CD14-positive monocyte (primary cell): ENCODE measurements at regions not wholly inside any gene's neighbourhood (a gene's known extent, or its start where the extent isn't known, plus 50 kb on each side); places are given as distances from the start of the nearest gene placed in this dataset.

Source experiments
- DNase-seq, 3 donors: peaks; one replicate each; pipeline ENCODE4 v3.0.0-alpha.2; 2011 to 2022
- H2AFZ ChIP-seq: 2 replicates; pipeline ENCODE4 v1.6.0; 2012; ENCODE audit warnings: mild to moderate bottlenecking, low read depth, low read length, inconsistent platforms; ENCODE audit not compliant: insufficient read depth, poor library complexity, severe bottlenecking
- H3K27ac ChIP-seq, 2 donors: 1 replicate in 1 of 2; 2 replicates in 1 of 2; pipeline ENCODE4 v1.5.1; 2012 to 2013; ENCODE audit warnings: low read length in 2 of 2, control low read depth in 1 of 2, inconsistent platforms in 1 of 2, low read depth in 1 of 2, mild to moderate bottlenecking in 1 of 2
- H3K27me3 ChIP-seq, 2 donors: one replicate each; pipeline versions ENCODE4 v1.6.0 to v1.6.1; 2011 to 2013; ENCODE audit warnings: low read length in 2 of 2; ENCODE audit not compliant: control insufficient read depth in 2 of 2, insufficient read depth in 2 of 2
- H3K36me3 ChIP-seq, 2 donors: replicated peaks in 1 of 2; 1 replicate in 1 of 2; 2 replicates in 1 of 2; pipeline versions ENCODE4 v1.5.1 to v1.6.1; 2012 to 2013; ENCODE audit warnings: low read length in 2 of 2, control low read depth in 1 of 2, inconsistent platforms in 1 of 2, mild to moderate bottlenecking in 1 of 2; ENCODE audit not compliant: insufficient read depth in 2 of 2, control insufficient read depth in 1 of 2
- H3K4me1 ChIP-seq, 2 donors: 1 replicate in 1 of 2; 2 replicates in 1 of 2; pipeline versions ENCODE4 v1.5.1 to v1.6.1; 2012 to 2013; ENCODE audit warnings: low read length in 2 of 2, control low read depth in 1 of 2, inconsistent platforms in 1 of 2, mild to moderate bottlenecking in 1 of 2, moderate library complexity in 1 of 2; ENCODE audit not compliant: insufficient read depth in 2 of 2, control insufficient read depth in 1 of 2
- H3K4me2 ChIP-seq: replicated peaks from 2 replicates; pipeline ENCODE3; 2012; ENCODE audit warnings: low read length, moderate library complexity, mild to moderate bottlenecking; ENCODE audit not compliant: poor library complexity, severe bottlenecking; ENCODE audit errors: extremely low read depth
- H3K4me3 ChIP-seq, 3 experiments: fragments of 200-600 bp in 1 of 3; sonication (generic) in 1 of 3; replicated peaks in 1 of 3; 1 replicate in 2 of 3; 2 replicates in 1 of 3; pipeline ENCODE4 v1.5.1; 2011 to 2013; ENCODE audit warnings: low read length in 3 of 3, mild to moderate bottlenecking in 3 of 3, control low read depth in 2 of 3, low read depth in 2 of 3, inconsistent platforms in 1 of 3, moderate library complexity in 1 of 3
- H3K79me2 ChIP-seq: 2 replicates; pipeline ENCODE4 v1.6.0; 2012; ENCODE audit warnings: mild to moderate bottlenecking, control low read depth, inconsistent platforms, low read length, moderate library complexity; ENCODE audit not compliant: insufficient read depth
- H3K9ac ChIP-seq: 2 replicates; pipeline ENCODE4 v1.6.0; 2017; ENCODE audit warnings: low read length, mild to moderate bottlenecking; ENCODE audit not compliant: insufficient read depth, poor library complexity, severe bottlenecking
- H3K9me3 ChIP-seq, 2 donors: replicated peaks in 1 of 2; 1 replicate in 1 of 2; 2 replicates in 1 of 2; pipeline versions ENCODE4 v1.5.1 to v1.6.1; 2012 to 2013; ENCODE audit warnings: low read length in 2 of 2, control low read depth in 1 of 2; ENCODE audit not compliant: control insufficient read depth in 1 of 2, insufficient read depth in 1 of 2
- H4K20me1 ChIP-seq: 2 replicates; pipeline ENCODE4 v1.6.0; 2012; ENCODE audit warnings: mild to moderate bottlenecking, low read length, control low read depth, moderate library complexity; ENCODE audit not compliant: insufficient read depth
- H3K27ac Mint-ChIP-seq, 7 donors: one replicate each; pipeline ENCODE4 v1.8.0; 2020; ENCODE audit warnings: mild to moderate bottlenecking in 7 of 7, mixed read lengths in 7 of 7, moderate library complexity in 6 of 7, inconsistent platforms in 2 of 7
- H3K27me3 Mint-ChIP-seq, 3 donors: one replicate each; pipeline ENCODE4 v1.8.0; 2021 to 2022; ENCODE audit warnings: low read depth in 3 of 3, mild to moderate bottlenecking in 3 of 3, mixed read lengths in 3 of 3, moderate library complexity in 3 of 3, inconsistent platforms in 1 of 3
- H3K36me3 Mint-ChIP-seq, 2 donors: one replicate each; pipeline ENCODE4 v1.8.0; 2020; ENCODE audit warnings: mixed read lengths in 2 of 2, inconsistent platforms in 1 of 2, mild to moderate bottlenecking in 1 of 2
- H3K4me1 Mint-ChIP-seq: one replicate; pipeline ENCODE4 v1.8.0; 2020; ENCODE audit warnings: mild to moderate bottlenecking, mixed read lengths
- H3K4me3 Mint-ChIP-seq, 2 donors: one replicate each; pipeline ENCODE4 v1.8.0; 2020; ENCODE audit warnings: mild to moderate bottlenecking in 2 of 2, mixed read lengths in 2 of 2, moderate library complexity in 1 of 2
- H3K9me3 Mint-ChIP-seq, 7 donors: one replicate each; pipeline ENCODE4 v1.8.0; 2020 to 2022; ENCODE audit warnings: mixed read lengths in 7 of 7, mild to moderate bottlenecking in 6 of 7, moderate library complexity in 6 of 7, inconsistent platforms in 2 of 7
- CTCF ChIP-seq: fragments of 200-600 bp; IDR thresholded peaks from one replicate; pipeline ENCODE4 v1.8.0; 2022; ENCODE audit warnings: antibody characterized with exemption, mild to moderate bottlenecking
- WGBS: methylation state at CpG from one replicate; pipeline ENCODE4 v1.1.5; 2013; ENCODE audit warnings: missing lambda C conversion rate; ENCODE audit not compliant: insufficient coverage; 5-methylcytosine and 5-hydroxymethylcytosine counted together
- intact Hi-C, 2 donors: fragments of 100-400 bp; cut with micrococcal nuclease; formaldehyde crosslinking; loops; one replicate each; pipeline versions ENCODE4 v1.15.0 to v1.15.1; 2023

GRCh38 chr4:117154251-117154650, 68.9 kb upstream of the TRAM1L1 start:
- Histone ChIP-seq H3K4me3 (no peak overlapping the region), H3K4me1 (no peaks in the 10 kb centered on the region), H2AFZ (no peak overlapping the region), H3K9ac (no peak overlapping the region), H3K9me3 (peaks cover 9 to 16% of the 10 kb centered on the region in 2 donors), H3K27me3 (no peaks in the 10 kb centered on the region), H3K4me2 (no peak overlapping the region), H3K27ac (no peak overlapping the region), H4K20me1 (no peaks in the 10 kb centered on the region), H3K36me3 (no peaks in the 10 kb centered on the region), H3K79me2 (no peaks in the 10 kb centered on the region)
- WGBS, result 98% methylated on average over 5 of the region's 6 CpGs
- Mint-ChIP-seq H3K9me3 (peaks cover 1 to 13% (median 8%) of the 10 kb centered on the region in 7 donors), H3K36me3 (no peaks in the 10 kb centered on the region), H3K4me1 (no peaks in the 10 kb centered on the region), H3K27me3 (peaks cover 0 to 1% (median 0%) of the 10 kb centered on the region in 3 donors), H3K27ac (no peak overlapping the region), H3K4me3 (no peak overlapping the region)
- no peak for TF ChIP-seq CTCF
- no peak for DNase-seq
- intact Hi-C loops, result no loop called here

GRCh38 chr4:117156806-117157205, 71.4 kb upstream of the TRAM1L1 start:
- 60% methylated on average over 1 of the region's 2 CpGs for WGBS
- H3K9me3 ChIP-seq, result peaks cover 9 to 11% of the 10 kb centered on the region in 2 donors
- no peak overlapping the region for H3K4me3 Mint-ChIP-seq
- H3K36me3 Mint-ChIP-seq, result no peaks in the 10 kb centered on the region
- H3K79me2 ChIP-seq, result no peaks in the 10 kb centered on the region
- H3K36me3 ChIP-seq, result no peaks in the 10 kb centered on the region
- H2AFZ ChIP-seq, result no peak overlapping the region
- no peaks in the 10 kb centered on the region for H3K27me3 ChIP-seq
- intact Hi-C loops, result no loop called here
- DNase-seq, result no peak
- no peaks in the 10 kb centered on the region for H3K4me1 ChIP-seq
- no peak overlapping the region for H3K27ac ChIP-seq
- TF ChIP-seq CTCF, result no peak
- H3K9ac ChIP-seq, result no peak overlapping the region
- no peak overlapping the region for H3K27ac Mint-ChIP-seq
- H4K20me1 ChIP-seq, result no peaks in the 10 kb centered on the region
- H3K27me3 Mint-ChIP-seq, result peaks cover 0 to 1% (median 0%) of the 10 kb centered on the region in 3 donors
- no peaks in the 10 kb centered on the region for H3K4me1 Mint-ChIP-seq
- H3K9me3 Mint-ChIP-seq, result peaks cover under 1 to 7% (median 5%) of the 10 kb centered on the region in 7 donors
- no peak overlapping the region for H3K4me3 ChIP-seq
- H3K4me2 ChIP-seq, result no peak overlapping the region
